ENCODE measurements at regions not wholly inside any gene's neighbourhood (a gene's known extent, or its start where the extent isn't known, plus 50 kb on each side); places are given as distances from the start of the nearest gene placed in this dataset.

GRCh38 chr4:14831416-14831815 is 170.9 kb upstream of the CPEB2 start:
- no peak for DNase-seq

GRCh38 chr4:14833053-14833452 is 169.2 kb upstream of the CPEB2 start:
- no peak for DNase-seq

- DNase-seq = no peak
Observed at GRCh38 chr4:14834382-14834781, 167.9 kb upstream of the CPEB2 start.

GRCh38 chr4:14835288-14835687 is 167.0 kb upstream of the CPEB2 start:
- no peak for DNase-seq

GRCh38 chr4:14835708-14836425 is 166.4 kb upstream of the CPEB2 start:
- DNase-seq = no peak

GRCh38 chr4:14837860-14838259 is 164.4 kb upstream of the CPEB2 start:
- no peak for DNase-seq

GRCh38 chr4:14841801-14842768 is 160.2 kb upstream of the CPEB2 start:
- DNase-seq = no peak

- DNase-seq = no peak
Observed at GRCh38 chr4:14842964-14843630, 159.2 kb upstream of the CPEB2 start.

GRCh38 chr4:14844061-14844460 is 158.2 kb upstream of the CPEB2 start:
- DNase-seq = no peak

- DNase-seq = no peak
Observed at GRCh38 chr4:14848229-14848628, 154.1 kb upstream of the CPEB2 start.

- DNase-seq = no peak
Observed at GRCh38 chr4:14850455-14851097, 151.7 kb upstream of the CPEB2 start.

- peak; percentile 84 for DNase-seq
Observed at GRCh38 chr4:14853176-14853943, 148.9 kb upstream of the CPEB2 start.

GRCh38 chr4:14855719-14856061 is 146.6 kb upstream of the CPEB2 start:
- DNase-seq = no peak

GRCh38 chr4:14856062-14856933 is 146.0 kb upstream of the CPEB2 start:
- DNase-seq = peak; percentile 96

GRCh38 chr4:14856934-14857235 is 145.4 kb upstream of the CPEB2 start:
- no peak for DNase-seq

GRCh38 chr4:14857475-14857874 is 144.8 kb upstream of the CPEB2 start:
- no peak for DNase-seq

GRCh38 chr4:14857981-14858380 is 144.3 kb upstream of the CPEB2 start:
- DNase-seq = no peak

- DNase-seq = no peak
Observed at GRCh38 chr4:14862891-14863290, 139.4 kb upstream of the CPEB2 start.

GRCh38 chr4:14863418-14864364 is 138.6 kb upstream of the CPEB2 start:
- no peak for DNase-seq

GRCh38 chr4:14864365-14865030 is 137.8 kb upstream of the CPEB2 start:
- DNase-seq = no peak
